ENCODE measurements at regions not wholly inside any gene's neighbourhood (a gene's known extent, or its start where the extent isn't known, plus 50 kb on each side); places are given as distances from the start of the nearest gene placed in this dataset.

DNA sequence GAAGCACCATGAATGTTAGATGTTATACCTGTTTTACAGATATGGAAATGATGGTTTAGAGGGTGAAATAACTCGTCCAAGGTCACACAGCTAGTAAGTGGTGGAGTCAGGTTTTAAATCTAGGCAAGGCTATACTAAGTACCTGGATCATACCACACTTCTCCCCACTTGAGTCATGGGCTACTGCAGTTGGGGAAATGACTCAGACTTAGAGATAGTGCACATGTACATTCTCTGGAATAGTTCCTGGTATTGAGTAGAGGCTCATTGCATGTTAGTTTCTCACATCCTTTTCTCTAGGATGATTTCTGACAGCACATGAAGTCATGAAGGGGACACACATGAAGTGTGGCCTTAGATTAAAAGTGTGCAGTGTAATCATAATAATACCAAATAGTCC lies 76.2 kb upstream of the TNFSF11 start (continued):
- TF ChIP-seq, protein P1, sequence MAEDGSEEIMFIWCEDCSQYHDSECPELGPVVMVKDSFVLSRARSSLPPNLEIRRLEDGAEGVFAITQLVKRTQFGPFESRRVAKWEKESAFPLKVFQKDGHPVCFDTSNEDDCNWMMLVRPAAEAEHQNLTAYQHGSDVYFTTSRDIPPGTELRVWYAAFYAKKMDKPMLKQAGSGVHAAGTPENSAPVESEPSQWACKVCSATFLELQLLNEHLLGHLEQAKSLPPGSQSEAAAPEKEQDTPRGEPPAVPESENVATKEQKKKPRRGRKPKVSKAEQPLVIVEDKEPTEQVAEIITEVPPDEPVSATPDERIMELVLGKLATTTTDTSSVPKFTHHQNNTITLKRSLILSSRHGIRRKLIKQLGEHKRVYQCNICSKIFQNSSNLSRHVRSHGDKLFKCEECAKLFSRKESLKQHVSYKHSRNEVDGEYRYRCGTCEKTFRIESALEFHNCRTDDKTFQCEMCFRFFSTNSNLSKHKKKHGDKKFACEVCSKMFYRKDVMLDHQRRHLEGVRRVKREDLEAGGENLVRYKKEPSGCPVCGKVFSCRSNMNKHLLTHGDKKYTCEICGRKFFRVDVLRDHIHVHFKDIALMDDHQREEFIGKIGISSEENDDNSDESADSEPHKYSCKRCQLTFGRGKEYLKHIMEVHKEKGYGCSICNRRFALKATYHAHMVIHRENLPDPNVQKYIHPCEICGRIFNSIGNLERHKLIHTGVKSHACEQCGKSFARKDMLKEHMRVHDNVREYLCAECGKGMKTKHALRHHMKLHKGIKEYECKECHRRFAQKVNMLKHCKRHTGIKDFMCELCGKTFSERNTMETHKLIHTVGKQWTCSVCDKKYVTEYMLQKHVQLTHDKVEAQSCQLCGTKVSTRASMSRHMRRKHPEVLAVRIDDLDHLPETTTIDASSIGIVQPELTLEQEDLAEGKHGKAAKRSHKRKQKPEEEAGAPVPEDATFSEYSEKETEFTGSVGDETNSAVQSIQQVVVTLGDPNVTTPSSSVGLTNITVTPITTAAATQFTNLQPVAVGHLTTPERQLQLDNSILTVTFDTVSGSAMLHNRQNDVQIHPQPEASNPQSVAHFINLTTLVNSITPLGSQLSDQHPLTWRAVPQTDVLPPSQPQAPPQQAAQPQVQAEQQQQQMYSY (CRISPR knock-in tag; IDR thresholded peaks at IDR 0.05): no peak
- TF ChIP-seq NBN (IDR thresholded peaks at IDR 0.05) (no peak), NR2C1 (IDR thresholded peaks at IDR 0.05) (no peak), PML (IDR thresholded peaks at IDR 0.05; ENCODE audit: low read length) (0 out of 2 replicates have a peak, but pooled peaks have one; percentile 43), SKIL (IDR thresholded peaks at IDR 0.05; ENCODE audit: low read depth, poor library complexity, severe bottlenecking) (no peak), JUND (IDR thresholded peaks at IDR 0.05; ENCODE audit: low read depth, low read length) (no peak), ZSCAN29 (IDR thresholded peaks at IDR 0.05) (no peak), YY1 (IDR thresholded peaks at IDR 0.05; ENCODE audit: low read depth, low read length) (0 out of 2 replicates have a peak, but pooled peaks have one; percentile 31)
